Esophagus muscularis mucosa (tissue), 4 donors: ENCODE measurements at regions not wholly inside any gene's neighbourhood (a gene's known extent, or its start where the extent isn't known, plus 50 kb on each side); places are given as distances from the start of the nearest gene placed in this dataset.

ENCODE experiments used
- EP300 ChIP-seq: sonication (generic); formaldehyde crosslinking; IDR thresholded peaks from one replicate; pipeline ENCODE4 v1.6.1; 2017; ENCODE audit warnings: antibody characterized with exemption
- POLR2AphosphoS5 ChIP-seq, 2 donors: sonication (generic); formaldehyde crosslinking; IDR thresholded peaks; one replicate each; pipeline ENCODE4 v1.6.1; 2017; ENCODE audit warnings: antibody characterized with exemption in 2 of 2
- TF ChIP-seq, protein P1 (sequence below), 3 experiments: fragments of 200-600 bp in 2 of 3; fragments of 450-650 bp in 1 of 3; sonication (generic) in 2 of 3; IDR thresholded peaks; one replicate each; pipeline ENCODE4 v1.5.1; 2017 to 2019; ENCODE audit warnings: antibody characterized with exemption in 3 of 3, mild to moderate bottlenecking in 2 of 3, moderate library complexity in 1 of 3

DNA sequence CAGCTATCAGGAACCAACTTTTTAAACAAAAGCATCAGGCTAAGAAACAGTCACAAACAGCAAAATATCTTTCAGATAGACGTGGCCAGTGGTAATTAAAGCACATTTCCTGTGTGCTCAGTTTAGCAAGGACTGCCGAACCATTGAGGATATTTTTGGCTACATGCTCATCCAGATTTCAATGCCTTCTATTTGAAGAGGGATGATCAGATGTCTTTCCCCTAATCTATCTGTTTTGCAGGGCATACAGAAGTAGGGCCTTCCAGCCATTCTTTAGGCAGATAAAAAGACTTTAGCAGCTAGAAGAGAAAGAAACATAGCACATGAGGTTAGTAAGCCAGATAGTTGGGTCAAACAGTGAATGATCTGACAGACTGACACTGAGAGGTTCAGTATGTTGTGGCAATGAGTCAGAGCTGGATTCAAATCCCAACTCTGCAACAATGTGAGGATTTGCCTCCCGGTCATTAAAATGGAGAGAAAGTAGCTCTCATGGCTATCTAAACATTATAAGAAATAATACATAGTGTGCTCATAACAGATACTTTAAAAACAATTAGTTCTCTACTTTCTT lies 100.0 kb upstream of the PRKG2 start:
- TF ChIP-seq, protein P1, sequence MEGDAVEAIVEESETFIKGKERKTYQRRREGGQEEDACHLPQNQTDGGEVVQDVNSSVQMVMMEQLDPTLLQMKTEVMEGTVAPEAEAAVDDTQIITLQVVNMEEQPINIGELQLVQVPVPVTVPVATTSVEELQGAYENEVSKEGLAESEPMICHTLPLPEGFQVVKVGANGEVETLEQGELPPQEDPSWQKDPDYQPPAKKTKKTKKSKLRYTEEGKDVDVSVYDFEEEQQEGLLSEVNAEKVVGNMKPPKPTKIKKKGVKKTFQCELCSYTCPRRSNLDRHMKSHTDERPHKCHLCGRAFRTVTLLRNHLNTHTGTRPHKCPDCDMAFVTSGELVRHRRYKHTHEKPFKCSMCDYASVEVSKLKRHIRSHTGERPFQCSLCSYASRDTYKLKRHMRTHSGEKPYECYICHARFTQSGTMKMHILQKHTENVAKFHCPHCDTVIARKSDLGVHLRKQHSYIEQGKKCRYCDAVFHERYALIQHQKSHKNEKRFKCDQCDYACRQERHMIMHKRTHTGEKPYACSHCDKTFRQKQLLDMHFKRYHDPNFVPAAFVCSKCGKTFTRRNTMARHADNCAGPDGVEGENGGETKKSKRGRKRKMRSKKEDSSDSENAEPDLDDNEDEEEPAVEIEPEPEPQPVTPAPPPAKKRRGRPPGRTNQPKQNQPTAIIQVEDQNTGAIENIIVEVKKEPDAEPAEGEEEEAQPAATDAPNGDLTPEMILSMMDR (IDR thresholded peaks at IDR 0.05): no peak
- TF ChIP-seq POLR2AphosphoS5 (IDR thresholded peaks at IDR 0.05) (no peak), EP300 (no peak)
